Keratinocyte (primary cell): ENCODE measurements at regions not wholly inside any gene's neighbourhood (a gene's known extent, or its start where the extent isn't known, plus 50 kb on each side); places are given as distances from the start of the nearest gene placed in this dataset.

Source experiments
- DNase-seq: peaks from one replicate; pipeline ENCODE4 v3.0.0-alpha.2; 2011; ENCODE audit warnings: low read depth, missing footprints, low spot score
- FAIRE-seq: peaks from 2 replicates; lab custom pipeline; 2011; peaks lifted over from hg19 to GRCh38; lab: Jason Lieb, UNC
- H2AFZ ChIP-seq: 2 replicates; pipeline ENCODE4 v1.6.0; 2012; ENCODE audit warnings: low read length, control low read depth, inconsistent platforms; ENCODE audit not compliant: control insufficient read depth
- H3K27ac ChIP-seq: 2 replicates; pipeline ENCODE4 v1.5.1; 2011; ENCODE audit warnings: low read length; ENCODE audit not compliant: control insufficient read depth, insufficient read depth
- H3K27me3 ChIP-seq: 3 replicates; pipeline ENCODE4 v1.6.0; 2011; ENCODE audit warnings: low read length; ENCODE audit not compliant: control insufficient read depth, insufficient read depth; ENCODE audit errors: extremely low read depth
- H3K36me3 ChIP-seq, 2 experiments: 2 replicates in 1 of 2; 3 replicates in 1 of 2; pipeline ENCODE4 v1.5.1; 2011; ENCODE audit warnings: low read length in 2 of 2, mild to moderate bottlenecking in 1 of 2; ENCODE audit not compliant: control insufficient read depth in 2 of 2, insufficient read depth in 2 of 2; ENCODE audit errors: extremely low read depth in 1 of 2
- H3K4me1 ChIP-seq: 3 replicates; pipeline ENCODE4 v1.5.1; 2011; ENCODE audit warnings: low read length; ENCODE audit not compliant: control insufficient read depth, insufficient read depth; ENCODE audit errors: extremely low read depth
- H3K4me2 ChIP-seq: 3 replicates; pipeline ENCODE4 v1.6.0; 2011; ENCODE audit warnings: low read depth, low read length; ENCODE audit not compliant: control insufficient read depth, insufficient read depth; ENCODE audit errors: extremely low read depth
- H3K4me3 ChIP-seq, 3 experiments: fragments of 200-600 bp in 1 of 3; sonication (generic) in 1 of 3; 2 replicates in 2 of 3; 3 replicates in 1 of 3; pipeline ENCODE4 v1.5.1; 2011 to 2016; ENCODE audit warnings: low read length in 3 of 3, mild to moderate bottlenecking in 3 of 3, control low read depth in 2 of 3, inconsistent platforms in 1 of 3, low read depth in 1 of 3, mixed read lengths in 1 of 3, mixed run types in 1 of 3, moderate library complexity in 1 of 3; ENCODE audit not compliant: control insufficient read depth in 2 of 3, insufficient read depth in 2 of 3; ENCODE audit errors: extremely low read depth in 1 of 3
- H3K79me2 ChIP-seq: 2 replicates; pipeline ENCODE4 v1.6.0; 2012; ENCODE audit warnings: low read length; ENCODE audit not compliant: control insufficient read depth, insufficient read depth
- H3K9ac ChIP-seq: 3 replicates; pipeline ENCODE4 v1.6.0; 2011; ENCODE audit warnings: low read length; ENCODE audit not compliant: control insufficient read depth, insufficient read depth; ENCODE audit errors: extremely low read depth
- H3K9me1 ChIP-seq: 3 replicates; pipeline ENCODE4 v1.6.0; 2011; ENCODE audit warnings: low read length; ENCODE audit not compliant: control insufficient read depth, insufficient read depth; ENCODE audit errors: extremely low read depth
- H3K9me3 ChIP-seq: 2 replicates; pipeline ENCODE4 v1.5.1; 2012; ENCODE audit warnings: low read depth, low read length; ENCODE audit not compliant: control insufficient read depth
- H4K20me1 ChIP-seq: 3 replicates; pipeline ENCODE4 v1.6.0; 2011; ENCODE audit warnings: low read length; ENCODE audit not compliant: control insufficient read depth, insufficient read depth; ENCODE audit errors: extremely low read depth
- EZH2 ChIP-seq: IDR thresholded peaks from one replicate; pipeline ENCODE4 v1.6.1; 2012; ENCODE audit warnings: inconsistent platforms, mild to moderate bottlenecking, low read length, moderate library complexity
- dilution Hi-C: fragments of 300-500 bp; cut with MboI; formaldehyde crosslinking; loops from one replicate; pipeline ENCODE4 v1.7.0; 2020; ENCODE audit warnings: low sequenced_read_pairs; ENCODE audit not compliant: extremely low pct_ligation_motif_present
- TF ChIP-seq, protein P1 (sequence below), 3 experiments: IDR thresholded peaks in 1 of 3; conservative IDR thresholded peaks in 1 of 3; optimal IDR thresholded peaks in 1 of 3; 2 replicates in 2 of 3; 3 replicates in 1 of 3; pipeline versions ENCODE3 to v1.5.1; 2011; ENCODE audit warnings: low read length in 3 of 3, mild to moderate bottlenecking in 3 of 3, moderate library complexity in 2 of 3, control low read depth in 1 of 3, inconsistent platforms in 1 of 3; ENCODE audit not compliant: insufficient read depth in 2 of 3; ENCODE audit errors: extremely low read depth in 1 of 3

- TF ChIP-seq EZH2, result no peak
- TF ChIP-seq, protein P1, sequence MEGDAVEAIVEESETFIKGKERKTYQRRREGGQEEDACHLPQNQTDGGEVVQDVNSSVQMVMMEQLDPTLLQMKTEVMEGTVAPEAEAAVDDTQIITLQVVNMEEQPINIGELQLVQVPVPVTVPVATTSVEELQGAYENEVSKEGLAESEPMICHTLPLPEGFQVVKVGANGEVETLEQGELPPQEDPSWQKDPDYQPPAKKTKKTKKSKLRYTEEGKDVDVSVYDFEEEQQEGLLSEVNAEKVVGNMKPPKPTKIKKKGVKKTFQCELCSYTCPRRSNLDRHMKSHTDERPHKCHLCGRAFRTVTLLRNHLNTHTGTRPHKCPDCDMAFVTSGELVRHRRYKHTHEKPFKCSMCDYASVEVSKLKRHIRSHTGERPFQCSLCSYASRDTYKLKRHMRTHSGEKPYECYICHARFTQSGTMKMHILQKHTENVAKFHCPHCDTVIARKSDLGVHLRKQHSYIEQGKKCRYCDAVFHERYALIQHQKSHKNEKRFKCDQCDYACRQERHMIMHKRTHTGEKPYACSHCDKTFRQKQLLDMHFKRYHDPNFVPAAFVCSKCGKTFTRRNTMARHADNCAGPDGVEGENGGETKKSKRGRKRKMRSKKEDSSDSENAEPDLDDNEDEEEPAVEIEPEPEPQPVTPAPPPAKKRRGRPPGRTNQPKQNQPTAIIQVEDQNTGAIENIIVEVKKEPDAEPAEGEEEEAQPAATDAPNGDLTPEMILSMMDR (optimal IDR thresholded peaks at IDR 0.05 in 1 of 3, IDR thresholded peaks at IDR 0.05 in 1 of 3, conservative IDR thresholded peaks at IDR 0.05 in 1 of 3; ENCODE audit: extremely low read depth in 1 of 3, insufficient read depth in 2 of 3, low read length in 3 of 3), result no peak
- H3K79me2 ChIP-seq, result no peaks in the 10 kb centered on the region
- no peak overlapping the region for H3K9ac ChIP-seq
- no peak overlapping the region for H2AFZ ChIP-seq
- dilution Hi-C loops, result no loop called here
- H4K20me1 ChIP-seq, result no peaks in the 10 kb centered on the region
- H3K9me1 ChIP-seq, result no peaks in the 10 kb centered on the region
- no peak for FAIRE-seq
- no peaks in the 10 kb centered on the region for H3K36me3 ChIP-seq
- H3K4me3 ChIP-seq, result no peak overlapping the region
- DNase-seq, result no peak
- no peak overlapping the region for H3K4me2 ChIP-seq
- no peaks in the 10 kb centered on the region for H3K4me1 ChIP-seq
- peaks cover 9% of the 10 kb centered on the region for H3K9me3 ChIP-seq
- H3K27me3 ChIP-seq, result no peaks in the 10 kb centered on the region
- no peak overlapping the region for H3K27ac ChIP-seq
Measured at GRCh38 chr7:56537477-56537876, 421.3 kb upstream of the NUPR2 start.

DNA sequence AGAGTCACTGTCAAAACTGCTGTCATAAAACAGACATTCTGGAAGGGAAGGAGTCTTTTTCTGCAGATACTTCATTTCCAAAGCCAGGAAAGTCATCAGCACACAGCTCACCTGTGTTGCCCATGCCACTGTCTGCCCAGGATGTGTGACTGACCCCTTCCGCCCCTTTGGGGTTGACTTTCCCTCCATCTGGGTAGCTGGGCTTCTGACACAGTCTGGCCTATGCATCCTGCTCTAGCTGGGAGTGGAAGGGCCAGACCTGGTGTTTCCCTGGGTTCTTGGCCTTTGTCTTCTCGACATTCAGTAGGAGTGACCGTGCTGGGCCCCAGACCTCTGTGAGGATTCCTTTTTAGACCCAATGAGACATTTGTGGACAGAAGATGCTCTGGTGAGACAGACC is 378.9 kb upstream of the NUPR2 start:
- DNase-seq (no peak), FAIRE-seq (no peak)
- no peak overlapping the region for H3K9ac ChIP-seq
- H4K20me1 ChIP-seq, result no peaks in the 10 kb centered on the region
- no peak overlapping the region for H3K4me3 ChIP-seq
- TF ChIP-seq EZH2, result no peak
- TF ChIP-seq, protein P1 (optimal IDR thresholded peaks at IDR 0.05 in 1 of 3, IDR thresholded peaks at IDR 0.05 in 1 of 3, conservative IDR thresholded peaks at IDR 0.05 in 1 of 3; ENCODE audit: extremely low read depth in 1 of 3, insufficient read depth in 2 of 3, low read length in 3 of 3), result no peak
- no peaks in the 10 kb centered on the region for H3K27me3 ChIP-seq
- H3K27ac ChIP-seq, result no peak overlapping the region
- dilution Hi-C loops, result no loop called here
- no peaks in the 10 kb centered on the region for H3K79me2 ChIP-seq
- H3K4me1 ChIP-seq, result no peaks in the 10 kb centered on the region
- no peaks in the 10 kb centered on the region for H3K9me1 ChIP-seq
- H3K9me3 ChIP-seq, result peaks cover 17% of the 10 kb centered on the region
- no peaks in the 10 kb centered on the region for H3K36me3 ChIP-seq
- H2AFZ ChIP-seq, result no peak overlapping the region
- H3K4me2 ChIP-seq, result no peak overlapping the region
